Superior temporal gyrus (tissue), 1 donor: ENCODE measurements at regions not wholly inside any gene's neighbourhood (a gene's known extent, or its start where the extent isn't known, plus 50 kb on each side); places are given as distances from the start of the nearest gene placed in this dataset.

ENCODE experiments used
- DNase-seq: peaks from one replicate; pipeline ENCODE4 v3.0.0-alpha.2; 2016; ENCODE audit errors: extremely low spot score

- DNase-seq = no peak
Measured at GRCh38 chr6:129967427-129967826, 51.0 kb upstream of the L3MBTL3 start.

GRCh38 chr6:129966125-129966524 is 52.3 kb upstream of the L3MBTL3 start:
- no peak for DNase-seq

GRCh38 chr6:129965096-129965495 is 53.3 kb upstream of the L3MBTL3 start:
- DNase-seq = no peak

GRCh38 chr6:129959358-129959930 is 58.9 kb upstream of the L3MBTL3 start:
- DNase-seq = no peak

- no peak for DNase-seq
Measured at GRCh38 chr6:129957941-129958898, 60.2 kb upstream of the L3MBTL3 start.

- DNase-seq = no peak
Measured at GRCh38 chr6:129955584-129955983, 62.8 kb upstream of the L3MBTL3 start.

- no peak for DNase-seq
Measured at GRCh38 chr6:129954749-129955431, 63.5 kb upstream of the L3MBTL3 start.

- DNase-seq = no peak
Measured at GRCh38 chr6:129947797-129948196, 70.6 kb upstream of the L3MBTL3 start.

- no peak for DNase-seq
Measured at GRCh38 chr6:129946439-129947140, 71.8 kb upstream of the L3MBTL3 start.

- no peak for DNase-seq
Measured at GRCh38 chr6:129943637-129944271, 74.6 kb upstream of the L3MBTL3 start.

- no peak for DNase-seq
Measured at GRCh38 chr6:129940454-129941195, 77.8 kb upstream of the L3MBTL3 start.

GRCh38 chr6:129938249-129939020 is 77.3 kb upstream of the TMEM244 start:
- DNase-seq = no peak

- DNase-seq = peak; percentile 86
Measured at GRCh38 chr6:129936329-129937165, 75.4 kb upstream of the TMEM244 start.

GRCh38 chr6:129932321-129932720 is 71.2 kb upstream of the TMEM244 start:
- DNase-seq = no peak

GRCh38 chr6:129929433-129929832 is 68.3 kb upstream of the TMEM244 start:
- DNase-seq = peak; percentile 88

GRCh38 chr6:129923530-129924250 is 62.6 kb upstream of the TMEM244 start:
- DNase-seq = no peak

GRCh38 chr6:129921169-129921817 is 60.2 kb upstream of the TMEM244 start:
- no peak for DNase-seq
